A673 (cell line): ENCODE measurements at regions not wholly inside any gene's neighbourhood (a gene's known extent, or its start where the extent isn't known, plus 50 kb on each side); places are given as distances from the start of the nearest gene placed in this dataset.
A peak's percentile ranks its signal among the peaks of the same experiment; 100 is the strongest.

Experiments used
- BruUV-seq: library from RNA; stranded (reverse); fragments of 400-500 nt; replicated peaks from 2 replicates; lab custom pipeline; 2021; lab: Mats Ljungman, UMichigan
- CTCF ChIA-PET: fragments of 300-600 bp; sonication (Branson Sonifier 250); formaldehyde crosslinking; loops from one replicate; lab custom pipeline; 2022; ENCODE audit warnings: antibody characterized with exemption; lab: Charles Lee
- POLR2A ChIA-PET: fragments of 300-600 bp; sonication (Branson Sonifier 250); formaldehyde crosslinking; loops from one replicate; lab custom pipeline; 2022; ENCODE audit warnings: antibody characterized with exemption; ENCODE audit not compliant: low non-redundant PET; lab: Charles Lee
- DNase-seq: peaks from one replicate; pipeline ENCODE4 v3.0.0-alpha.2; 2015; ENCODE audit warnings: low spot score
- H3K27ac ChIP-seq: fragments of 200-600 bp; sonication (generic); 2 replicates; pipeline ENCODE4 v1.5.1; 2016; ENCODE audit warnings: mixed run types, low read depth, mild to moderate bottlenecking, mixed read lengths, antibody characterized with exemption, low read length; ENCODE audit not compliant: poor library complexity, severe bottlenecking
- H3K27me3 ChIP-seq: fragments of 200-600 bp; sonication (generic); replicated peaks from 2 replicates; pipeline ENCODE4 v1.6.1; 2017; ENCODE audit warnings: mixed run types, low read depth, mild to moderate bottlenecking, mixed read lengths, antibody characterized with exemption, low read length; ENCODE audit not compliant: insufficient read depth, poor library complexity
- H3K36me3 ChIP-seq: fragments of 200-600 bp; sonication (generic); 2 replicates; pipeline ENCODE4 v1.6.1; 2016; ENCODE audit warnings: mixed run types, mild to moderate bottlenecking, mixed read lengths, antibody characterized with exemption, low read length; ENCODE audit not compliant: insufficient read depth, poor library complexity, severe bottlenecking
- H3K4me1 ChIP-seq: fragments of 200-600 bp; sonication (generic); 2 replicates; pipeline ENCODE4 v1.6.1; 2017; ENCODE audit warnings: mixed run types, mild to moderate bottlenecking, mixed read lengths, antibody characterized with exemption, low read length; ENCODE audit not compliant: insufficient read depth, poor library complexity, severe bottlenecking
- H3K4me3 ChIP-seq: fragments of 200-600 bp; sonication (generic); 2 replicates; pipeline ENCODE4 v1.5.1; 2016; ENCODE audit warnings: low read depth, mixed run types, mild to moderate bottlenecking, mixed read lengths, low read length; ENCODE audit not compliant: poor library complexity, severe bottlenecking
- H3K9me3 ChIP-seq: fragments of 200-600 bp; sonication (generic); 2 replicates; pipeline ENCODE4 v1.6.1; 2016; ENCODE audit warnings: mixed run types, low read depth, mild to moderate bottlenecking, mixed read lengths, antibody characterized with exemption, low read length; ENCODE audit not compliant: poor library complexity, severe bottlenecking
- CTCF ChIP-seq: fragments of 300-800, 200-600 bp; sonication (generic); conservative IDR thresholded peaks from 2 replicates; pipeline ENCODE4 v1.5.1; 2017; ENCODE audit warnings: low read depth, mild to moderate bottlenecking, antibody characterized with exemption, low read length, moderate library complexity, mixed read lengths
- EZH2 ChIP-seq: fragments of 200-600 bp; sonication (generic); IDR thresholded peaks from 2 replicates; pipeline ENCODE4 v1.6.1; 2017; ENCODE audit warnings: borderline replicate concordance, low read depth, mild to moderate bottlenecking, mixed read lengths, antibody characterized with exemption, low read length; ENCODE audit not compliant: poor library complexity, severe bottlenecking
- intact Hi-C: fragments of 100-400 bp; cut with micrococcal nuclease; formaldehyde crosslinking; loops from one replicate; pipeline ENCODE4 v1.10.0; 2022; ENCODE audit not compliant: unreplicated experiment

DNA sequence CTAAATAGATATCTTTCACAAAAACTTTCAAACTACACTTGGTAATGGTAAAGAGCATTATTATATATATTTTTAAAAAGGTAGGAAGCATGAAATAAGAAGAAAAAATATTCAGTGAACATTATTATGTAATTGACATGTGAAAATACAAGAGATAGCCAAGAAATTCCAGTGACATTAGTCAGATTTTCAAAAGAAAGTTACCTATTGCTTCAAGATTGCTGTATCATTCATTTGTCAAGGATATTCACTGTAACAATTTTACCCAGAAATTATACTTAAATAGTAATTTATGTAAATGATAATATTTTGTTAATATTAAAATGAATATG is 350.2 kb downstream of the KIF2B start:
- intact Hi-C loops = loop anchor here (1.0 to 10.0 kb wide), 4 partner anchors 253 to 1786 kb away; no protein-coding TSS in a partner anchor
- H3K27ac ChIP-seq = no peak overlapping the region
- POLR2A ChIA-PET = no interaction called here
- no peaks in the 10 kb centered on the region for H3K4me1 ChIP-seq
- TF ChIP-seq EZH2 = no peak
- no peaks in the 10 kb centered on the region for H3K9me3 ChIP-seq
- DNase-seq = no peak
- no peak overlapping the region for H3K4me3 ChIP-seq
- no peaks in the 10 kb centered on the region for H3K27me3 ChIP-seq
- H3K36me3 ChIP-seq = no peaks in the 10 kb centered on the region
- CTCF ChIA-PET = no interaction called here
- BruUV-seq = no TSS peak

- no peak for DNase-seq
- no peaks in the 10 kb centered on the region for H3K36me3 ChIP-seq
- no peaks in the 10 kb centered on the region for H3K9me3 ChIP-seq
- intact Hi-C loops = loop anchor here (10.0 kb wide), 1 partner anchor 717 kb away; no protein-coding TSS in a partner anchor
- H3K4me3 ChIP-seq = no peak overlapping the region
- H3K27ac ChIP-seq = no peak overlapping the region
- ChIA-PET CTCF (interaction anchor here (0.6 to 0.7 kb wide), 2 partner anchors 41 to 577 kb away, joined by 3 to 6 read pairs; no protein-coding TSS in a partner anchor), POLR2A (no interaction called here)
- H3K4me1 ChIP-seq = no peaks in the 10 kb centered on the region
- BruUV-seq = no TSS peak
- H3K27me3 ChIP-seq = no peaks in the 10 kb centered on the region
- no peak for TF ChIP-seq CTCF
- TF ChIP-seq EZH2 = no peak
These were observed 355.0 kb downstream of the KIF2B start for GRCh38 chr17:54177606-54178308.

DNA sequence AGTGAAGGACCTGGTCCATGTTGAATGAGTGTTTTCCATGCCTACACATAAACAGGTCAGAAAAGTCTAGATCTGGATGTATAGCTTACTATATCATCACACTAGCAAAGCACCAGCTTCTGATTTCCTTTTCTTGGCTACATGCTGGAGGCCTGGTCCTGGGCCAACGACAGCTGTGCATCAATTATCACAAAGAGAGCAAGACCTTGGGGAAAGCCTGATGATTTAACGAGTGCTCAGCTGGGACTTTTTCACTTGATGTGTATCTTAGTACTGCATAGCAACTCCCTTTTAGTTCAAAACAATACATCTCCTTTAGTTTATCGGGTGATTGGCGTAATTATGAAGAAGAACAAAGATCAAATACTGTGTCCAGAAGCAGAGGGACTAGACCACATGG is 358.2 kb downstream of the KIF2B start:
- Histone ChIP-seq H3K9me3 (no peaks in the 10 kb centered on the region), H3K4me1 (no peaks in the 10 kb centered on the region), H3K27me3 (no peaks in the 10 kb centered on the region), H3K36me3 (no peaks in the 10 kb centered on the region), H3K27ac (no peak overlapping the region), H3K4me3 (no peak overlapping the region)
- no TSS peak for BruUV-seq
- CTCF ChIA-PET = no interaction called here
- TF ChIP-seq CTCF (no peak), EZH2 (no peak)
- POLR2A ChIA-PET = no interaction called here
- intact Hi-C loops = no loop called here
- DNase-seq = peak; percentile 3

DNA sequence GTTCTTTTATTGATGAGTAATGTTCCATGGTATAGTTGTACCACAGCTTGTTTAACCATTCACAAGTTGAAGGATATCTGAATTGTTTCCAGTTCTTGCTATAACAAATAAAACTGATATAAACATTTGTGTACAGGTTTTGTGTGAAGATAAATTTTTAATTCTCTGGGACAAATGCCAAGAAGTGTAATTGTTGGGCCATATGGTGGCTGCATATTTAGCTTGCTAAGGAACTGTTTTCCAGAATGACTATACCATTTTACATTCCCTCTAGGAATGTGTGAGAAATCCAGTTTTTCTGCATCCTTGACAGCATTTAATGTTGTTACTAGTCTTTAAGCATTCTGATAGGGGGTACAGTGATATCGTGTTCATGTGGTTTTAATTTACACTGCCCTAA is 368.5 kb downstream of the KIF2B start:
- H3K4me3 ChIP-seq = no peak overlapping the region
- H3K27me3 ChIP-seq = no peaks in the 10 kb centered on the region
- POLR2A ChIA-PET = no interaction called here
- BruUV-seq = no TSS peak
- H3K36me3 ChIP-seq = no peaks in the 10 kb centered on the region
- TF ChIP-seq EZH2 (no peak), CTCF (no peak)
- intact Hi-C loops = no loop called here
- DNase-seq = no peak
- CTCF ChIA-PET = no interaction called here
- no peaks in the 10 kb centered on the region for H3K9me3 ChIP-seq
- no peaks in the 10 kb centered on the region for H3K4me1 ChIP-seq
- no peak overlapping the region for H3K27ac ChIP-seq
